Activated naive CD4-positive, alpha-beta T cell (primary cell): ENCODE measurements at regions not wholly inside any gene's neighbourhood (a gene's known extent, or its start where the extent isn't known, plus 50 kb on each side); places are given as distances from the start of the nearest gene placed in this dataset.

Experiments used
- DNase-seq, 4 experiments: peaks; one replicate each; lab custom pipeline; 2025; lab: John Stamatoyannopoulos, UW

DNA sequence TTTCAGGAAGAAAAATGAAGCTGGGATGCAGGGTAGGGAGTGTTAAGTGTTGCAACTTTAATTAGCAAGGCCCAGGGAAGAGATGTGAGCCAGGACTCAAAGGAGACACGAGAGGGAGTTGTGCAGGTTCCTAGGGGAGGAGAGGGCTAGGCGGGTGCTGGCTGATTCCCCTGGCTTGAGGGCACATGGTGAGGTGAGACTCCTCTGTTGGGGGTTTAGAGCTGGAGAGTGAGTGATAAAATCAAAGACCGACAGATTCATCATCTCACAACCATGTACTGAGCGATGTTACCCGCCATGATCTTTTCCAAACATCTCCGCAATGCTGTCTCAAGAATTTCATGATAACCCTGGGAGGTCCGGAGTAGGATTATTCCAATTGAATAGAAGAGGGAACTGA lies 161.8 kb upstream of the CSF3R start:
- DNase-seq = no peak

DNA sequence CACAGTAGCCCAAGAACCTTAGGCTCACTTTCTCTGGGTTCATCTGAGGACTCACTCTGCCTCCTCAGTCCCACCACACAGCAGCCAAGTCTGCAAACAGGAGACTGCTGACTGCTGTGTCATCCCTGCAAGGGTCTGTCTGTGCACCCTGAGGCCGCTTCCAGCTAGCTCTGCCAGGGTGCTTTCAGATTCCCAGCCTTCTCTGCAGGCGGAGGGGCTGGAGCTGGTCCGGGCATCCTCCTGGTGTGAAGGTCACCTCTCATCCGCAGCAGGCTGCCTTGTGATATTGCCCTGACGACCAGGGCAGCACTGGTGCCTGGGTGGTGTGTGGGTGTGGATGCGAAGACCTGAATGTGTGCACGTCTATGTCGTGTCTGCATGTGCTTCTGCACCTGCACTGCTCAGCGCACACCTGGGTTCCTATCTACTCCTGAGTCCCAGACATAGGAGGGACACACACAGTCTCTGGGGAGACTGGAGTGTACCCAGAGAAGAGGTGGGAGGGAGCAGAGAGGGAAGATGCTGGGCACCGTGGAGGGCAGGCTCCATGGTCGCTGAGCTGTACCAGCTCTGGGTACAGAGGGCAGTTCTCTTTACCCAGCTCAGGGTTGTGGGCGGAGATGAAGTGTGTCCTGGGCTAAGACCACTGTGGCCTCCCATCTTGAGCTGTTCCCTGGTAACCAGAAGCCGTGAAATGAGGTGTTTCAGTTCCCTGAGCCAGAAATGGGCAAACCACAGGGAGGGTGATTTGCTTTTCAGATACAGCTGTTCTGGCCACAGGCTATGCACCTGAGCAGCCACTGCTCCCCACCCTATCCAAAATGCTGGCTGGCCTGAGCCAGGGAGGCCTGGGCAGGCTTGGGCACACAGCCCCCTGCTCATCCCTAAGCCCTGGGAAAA lies 160.9 kb upstream of the CSF3R start:
- no peak for DNase-seq

DNA sequence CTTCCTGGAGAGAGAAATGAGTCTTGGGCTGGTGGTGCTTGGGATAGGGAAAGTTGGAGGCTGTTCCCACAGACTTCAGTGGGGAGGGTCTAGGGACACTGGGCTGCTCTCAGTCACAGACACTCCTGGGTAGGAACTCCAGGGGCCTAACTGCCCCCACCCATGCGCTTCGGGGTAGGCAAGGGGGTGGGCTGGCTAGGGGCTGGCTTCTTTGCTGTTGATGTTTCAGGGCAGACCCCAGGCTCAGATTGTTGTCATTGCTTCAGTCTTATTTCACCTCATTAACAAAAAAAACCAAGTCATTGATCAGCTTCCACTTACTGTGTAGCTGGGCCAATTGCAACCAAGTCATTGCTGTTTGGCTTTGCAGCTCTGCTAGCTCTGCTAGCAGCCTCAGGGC lies 160.1 kb upstream of the CSF3R start:
- no peak for DNase-seq

DNA sequence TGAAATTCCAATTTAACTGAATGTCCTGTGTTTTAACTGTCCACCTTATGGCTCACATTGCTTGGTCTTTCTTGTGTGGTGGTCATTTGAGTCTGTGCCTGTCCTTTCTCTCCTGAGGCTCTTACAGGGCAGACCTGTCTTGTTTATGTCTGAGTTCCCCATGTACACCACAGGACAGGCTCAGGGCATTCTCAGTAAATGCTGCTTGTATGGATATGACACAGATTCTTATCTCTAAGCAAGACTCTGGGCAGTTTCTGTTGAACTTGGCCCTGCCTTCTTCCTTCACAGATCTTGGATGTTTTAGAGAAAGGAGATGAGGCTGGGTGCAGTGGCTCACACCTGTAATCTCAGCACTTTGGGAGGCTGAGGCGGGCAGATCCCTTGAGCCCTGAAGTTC lies 159.1 kb upstream of the CSF3R start:
- no peak for DNase-seq

GRCh38 chr1:36639461-36639860 lies 156.7 kb upstream of the CSF3R start:
- no peak for DNase-seq

DNA sequence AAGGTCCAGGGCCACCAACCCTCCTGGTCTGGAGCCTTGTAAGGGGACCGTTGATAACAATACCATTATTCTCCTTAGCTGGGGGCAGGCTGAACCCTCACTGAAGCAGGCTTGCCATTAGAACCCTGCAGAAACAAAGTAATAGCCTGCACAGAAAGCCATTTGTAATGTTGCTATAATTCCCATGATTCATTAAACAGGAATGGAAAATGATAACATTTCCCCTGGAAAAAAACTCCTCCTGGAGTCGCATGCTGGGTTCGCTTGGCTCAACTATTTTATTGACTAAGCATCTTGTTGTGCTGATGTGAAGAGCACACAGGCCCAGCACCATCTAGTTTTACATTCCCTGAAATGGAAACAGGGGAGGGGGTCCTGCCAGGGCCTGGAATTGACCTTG lies 155.6 kb upstream of the CSF3R start:
- DNase-seq = no peak

GRCh38 chr1:36636206-36636605 lies 153.5 kb upstream of the CSF3R start:
- no peak for DNase-seq

GRCh38 chr1:36635284-36635683 lies 152.6 kb upstream of the CSF3R start:
- no peak for DNase-seq

- DNase-seq = no peak
These were observed 146.1 kb upstream of the CSF3R start for GRCh38 chr1:36628804-36629203.

DNA sequence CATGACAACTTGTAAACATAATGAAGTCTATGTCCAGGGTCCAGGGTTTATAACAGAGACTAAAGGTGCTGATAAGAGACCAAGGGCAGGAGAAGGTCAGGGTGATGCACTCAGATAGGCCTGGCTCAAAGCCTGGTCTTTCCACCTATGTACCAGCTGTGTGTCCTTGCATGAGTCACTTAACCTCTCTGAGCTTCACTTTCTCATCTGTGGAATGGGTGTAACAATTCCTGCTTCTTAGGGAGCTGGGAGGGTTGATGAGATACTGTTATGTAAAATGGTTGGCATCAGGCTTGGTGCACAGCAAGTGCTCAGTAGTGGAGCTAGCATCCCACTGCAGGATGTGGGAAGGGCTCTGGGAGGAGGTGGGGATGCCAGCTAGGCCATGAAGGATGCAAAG lies 143.7 kb upstream of the CSF3R start:
- DNase-seq = no peak

GRCh38 chr1:36625935-36626310 lies 143.2 kb upstream of the CSF3R start:
- no peak for DNase-seq

DNA sequence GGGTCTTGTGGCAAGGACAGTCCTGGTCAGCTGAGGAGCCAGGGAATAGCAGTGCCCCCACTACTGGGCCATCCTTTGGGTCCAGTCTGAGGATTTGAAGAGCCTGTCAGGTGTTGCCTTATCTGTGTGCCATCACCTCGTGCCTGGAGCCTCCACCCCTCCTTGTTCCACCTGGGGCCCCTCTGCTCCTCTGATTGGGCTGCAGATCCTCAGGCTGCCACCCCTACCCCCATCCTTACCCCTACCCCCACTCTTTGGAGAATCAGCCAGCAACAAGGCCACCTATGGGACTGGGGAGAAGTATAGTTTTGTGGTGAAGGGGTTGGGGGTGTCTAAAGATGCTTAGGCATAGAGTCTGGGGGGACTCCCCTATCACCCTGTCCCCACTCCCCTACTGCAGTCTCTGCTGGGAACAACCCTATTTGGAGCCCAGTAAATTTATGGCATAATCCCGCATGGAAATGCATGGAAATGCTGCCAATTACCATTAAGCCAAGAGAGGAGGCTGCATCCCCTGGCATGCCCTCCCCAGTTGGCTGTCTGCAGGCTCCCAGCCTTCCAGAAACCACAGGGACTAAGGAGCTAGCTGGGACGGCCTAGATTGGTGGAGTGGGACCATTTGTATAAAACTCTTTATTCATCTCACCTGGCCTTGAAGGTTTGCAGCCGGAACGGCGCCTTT lies 142.7 kb upstream of the CSF3R start:
- DNase-seq = no peak

- no peak for DNase-seq
These were observed 141.8 kb upstream of the CSF3R start for GRCh38 chr1:36624466-36624865.

- DNase-seq = no peak
These were observed 140.3 kb upstream of the CSF3R start for GRCh38 chr1:36622741-36623648.

- no peak for DNase-seq
These were observed 138.8 kb upstream of the CSF3R start for GRCh38 chr1:36621531-36621930.

GRCh38 chr1:36620142-36620541 lies 137.4 kb upstream of the CSF3R start:
- DNase-seq = no peak

- no peak for DNase-seq
These were observed 132.3 kb upstream of the CSF3R start for GRCh38 chr1:36614991-36615390.

DNA sequence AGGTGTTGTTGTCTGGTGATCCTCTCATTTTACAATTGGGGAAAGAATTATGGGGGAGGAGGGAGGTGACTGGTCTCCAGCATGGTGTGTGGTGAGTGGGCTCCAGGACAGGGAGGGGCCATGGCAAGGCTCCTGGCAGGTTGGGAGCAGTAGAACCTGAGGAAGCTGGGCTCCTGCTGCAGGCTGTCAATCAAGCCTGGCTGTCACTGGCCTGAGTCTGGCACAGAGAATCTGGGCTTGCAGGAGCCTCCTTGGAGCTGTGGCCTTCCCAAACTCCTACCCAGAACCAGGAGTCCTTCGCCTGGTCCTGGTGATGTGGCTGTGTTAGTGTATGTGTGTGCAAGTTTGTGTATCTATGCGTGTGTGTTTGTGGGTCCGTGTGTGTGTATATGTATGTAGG lies 131.9 kb upstream of the CSF3R start:
- no peak for DNase-seq

GRCh38 chr1:36613721-36614120 lies 131.0 kb upstream of the CSF3R start:
- no peak for DNase-seq

- DNase-seq = no peak
These were observed 130.2 kb upstream of the CSF3R start for GRCh38 chr1:36612881-36613280.

DNA sequence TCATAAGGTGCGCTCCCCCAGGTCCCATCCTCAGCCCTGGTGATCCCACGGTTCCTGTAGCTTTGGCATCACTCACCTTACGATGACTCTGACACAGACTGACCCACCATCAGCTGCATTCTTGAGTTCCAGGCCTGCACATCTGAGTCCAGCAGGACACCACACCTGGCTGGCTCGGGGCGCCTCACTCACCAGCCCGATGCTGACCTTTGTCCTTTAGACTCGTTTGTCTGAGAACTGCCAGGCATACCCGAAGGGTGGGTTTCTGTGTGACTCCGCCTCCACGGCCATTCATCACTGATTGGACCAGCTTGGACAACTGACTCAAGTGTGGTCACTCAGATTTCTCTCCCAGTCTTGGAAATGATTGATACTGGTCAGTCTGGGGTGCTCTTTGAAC lies 129.4 kb upstream of the CSF3R start:
- DNase-seq = no peak

- no peak for DNase-seq
These were observed 126.7 kb upstream of the CSF3R start for GRCh38 chr1:36609241-36610027.
